NT2/D1 (cell line): ENCODE measurements at regions not wholly inside any gene's neighbourhood (a gene's known extent, or its start where the extent isn't known, plus 50 kb on each side); places are given as distances from the start of the nearest gene placed in this dataset.
"Not testable (repeated sequence)": the region's sequence is repeated elsewhere in the genome, so short reads cannot be mapped to it uniquely, and the experiment has no call there.

Source experiments
- YY1 ChIP-seq: IDR thresholded peaks from 2 replicates; pipeline ENCODE4 v1.6.1; 2011; ENCODE audit not compliant: insufficient read length, insufficient read depth
- ZNF274 ChIP-seq: IDR thresholded peaks from 2 replicates; pipeline ENCODE4 v1.6.1; 2011; ENCODE audit warnings: mild to moderate bottlenecking, low read depth, low read length

- TF ChIP-seq YY1, ZNF274: not testable (repeated sequence)
Measured at GRCh38 chr16:88129133-88129532, 177.9 kb downstream of the BANP start.
